ENCODE measurements at regions not wholly inside any gene's neighbourhood (a gene's known extent, or its start where the extent isn't known, plus 50 kb on each side); places are given as distances from the start of the nearest gene placed in this dataset.

- TF ChIP-seq CTCF (IDR thresholded peaks at IDR 0.05; ENCODE audit: extremely low read depth, missing control alignments), result no peak
- DNase-seq (ENCODE audit: low spot score), result no peak
Measured at GRCh38 chr1:55589671-55590297, 374.6 kb upstream of the USP24 start.

GRCh38 chr1:55588309-55588708 lies 373.1 kb upstream of the USP24 start:
- DNase-seq (ENCODE audit: low spot score), result no peak
- TF ChIP-seq CTCF (IDR thresholded peaks at IDR 0.05; ENCODE audit: extremely low read depth, missing control alignments), result no peak

DNA sequence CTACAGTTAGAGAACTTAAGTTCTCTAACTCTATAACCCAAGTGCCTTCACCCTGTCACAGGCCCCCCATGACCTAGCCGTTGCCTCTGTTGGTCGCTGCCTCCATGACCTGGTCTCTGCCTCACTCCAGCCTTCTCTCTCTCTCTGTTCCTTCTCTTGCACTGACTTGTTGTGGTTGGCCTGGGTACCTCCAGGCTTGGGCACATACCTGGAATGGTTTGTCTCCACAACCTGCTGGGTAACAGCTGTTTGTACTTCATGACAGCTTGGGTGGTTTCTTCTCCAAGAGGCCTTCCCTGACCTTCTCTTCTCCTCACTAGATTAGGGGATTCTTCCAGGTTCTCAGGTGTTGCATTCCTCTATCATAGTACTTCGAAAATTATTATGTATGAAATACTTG lies 371.6 kb upstream of the USP24 start:
- DNase-seq (ENCODE audit: low spot score), result no peak
- no peak for TF ChIP-seq CTCF (IDR thresholded peaks at IDR 0.05; ENCODE audit: extremely low read depth, missing control alignments)

DNA sequence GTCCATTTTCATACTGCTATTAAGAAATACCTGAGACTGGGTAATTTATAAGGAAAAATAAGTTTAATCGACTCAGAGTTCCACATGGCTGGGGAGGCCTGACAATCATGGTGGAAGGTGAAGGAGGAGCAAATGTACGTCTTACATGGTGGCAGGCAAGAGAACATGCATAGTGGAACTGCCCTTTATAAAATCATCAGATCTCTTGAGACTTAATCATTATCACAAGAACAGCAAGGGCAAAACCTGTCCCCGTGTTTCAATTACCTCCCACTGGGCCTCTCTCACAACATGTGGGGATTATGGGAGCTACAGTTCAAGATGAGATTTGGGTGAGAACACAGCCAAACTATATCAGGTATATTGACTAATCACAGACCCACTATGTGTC lies 370.2 kb upstream of the USP24 start:
- no peak for DNase-seq (ENCODE audit: low spot score)
- no peak for TF ChIP-seq CTCF (IDR thresholded peaks at IDR 0.05; ENCODE audit: extremely low read depth, missing control alignments)

DNA sequence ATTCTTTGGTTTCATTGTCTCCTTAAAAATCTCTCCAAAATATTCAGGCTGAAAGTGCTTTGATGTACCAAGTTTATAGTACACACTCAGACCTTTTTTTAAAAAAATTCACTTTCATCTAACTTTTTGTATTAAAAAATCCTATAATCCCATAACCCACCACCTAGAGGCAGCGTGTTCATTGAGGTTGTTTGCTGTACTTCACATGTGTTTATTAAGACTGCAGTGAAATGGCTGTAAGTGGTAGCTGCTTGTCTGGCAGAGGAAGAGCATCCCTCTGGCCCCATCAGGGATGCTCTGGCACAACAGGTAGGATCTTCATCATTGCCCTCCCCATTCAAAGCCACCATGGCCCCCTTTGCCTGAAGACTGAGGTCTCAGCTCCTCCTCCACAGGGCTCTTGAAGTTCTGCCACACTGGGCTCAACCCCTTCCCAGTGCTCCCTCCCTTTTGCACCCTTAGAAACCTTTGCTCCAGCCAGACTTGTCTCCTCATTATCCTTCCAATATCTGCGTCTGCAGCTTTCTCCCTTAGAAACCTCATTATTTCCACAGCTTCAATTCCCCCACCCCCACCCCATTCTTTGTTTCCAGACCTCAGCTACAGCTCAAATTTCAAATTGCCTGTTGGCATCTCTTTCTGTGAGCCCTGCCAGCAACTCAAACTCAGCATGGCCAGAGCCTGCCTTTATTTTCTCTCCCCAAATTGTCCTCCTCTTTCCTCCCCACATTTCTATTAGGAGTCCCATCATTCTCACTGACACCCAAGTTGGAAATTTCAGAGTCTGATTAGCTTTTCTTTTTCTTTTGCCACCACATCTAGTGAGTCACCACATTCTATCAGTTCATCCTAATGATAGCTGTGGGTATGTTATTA lies 369.6 kb upstream of the USP24 start:
- no peak for TF ChIP-seq CTCF (IDR thresholded peaks at IDR 0.05; ENCODE audit: extremely low read depth, missing control alignments)
- DNase-seq (ENCODE audit: low spot score), result no peak

GRCh38 chr1:55582084-55582483 lies 366.9 kb upstream of the USP24 start:
- no peak for TF ChIP-seq CTCF (IDR thresholded peaks at IDR 0.05; ENCODE audit: extremely low read depth, missing control alignments)
- no peak for DNase-seq (ENCODE audit: low spot score)

DNA sequence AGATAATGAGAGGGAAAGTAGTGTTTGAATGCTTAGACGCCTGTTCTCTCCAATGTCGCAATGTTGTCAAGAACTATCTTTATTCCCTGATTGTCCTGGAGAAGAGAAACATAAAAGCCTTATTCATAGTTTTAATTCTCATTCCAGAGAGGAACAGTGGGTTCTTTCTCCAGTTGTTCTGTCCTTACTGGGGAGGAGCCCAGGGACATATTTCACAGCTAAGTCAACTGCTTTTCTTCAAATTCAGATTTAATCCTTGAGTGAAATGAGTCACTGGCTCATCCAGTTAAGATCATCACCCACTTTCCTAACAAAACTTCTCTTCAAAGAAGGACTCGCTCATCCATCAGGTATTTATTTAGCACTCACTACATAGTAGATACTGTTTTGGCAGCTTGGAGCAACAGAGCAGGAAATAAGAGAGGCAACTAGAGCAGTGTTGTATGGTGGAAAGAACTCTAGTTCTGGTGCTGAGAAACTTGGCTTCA lies 365.7 kb upstream of the USP24 start:
- no peak for DNase-seq (ENCODE audit: low spot score)

More for the DNA sequence above, 365.7 kb upstream of the USP24 start:
- TF ChIP-seq CTCF (IDR thresholded peaks at IDR 0.05; ENCODE audit: extremely low read depth, missing control alignments), result no peak

Measured in GM20000 (cell line).